NOMO-1 treated with DMSO at 0.1 percent for 48 hours (cell line): ENCODE measurements at regions not wholly inside any gene's neighbourhood (a gene's known extent, or its start where the extent isn't known, plus 50 kb on each side); places are given as distances from the start of the nearest gene placed in this dataset.

Experiments used
- DNase-seq: peaks from one replicate; lab custom pipeline; 2025; ENCODE audit not compliant: unreplicated experiment; lab: John Stamatoyannopoulos, UW

GRCh38 chr4:181528570-181529184 lies 714.5 kb upstream of the TENM3 start:
- DNase-seq: peak; percentile 15

- DNase-seq: no peak
These were observed 713.7 kb upstream of the TENM3 start for GRCh38 chr4:181529537-181529936.

GRCh38 chr4:181536196-181536746 lies 706.9 kb upstream of the TENM3 start:
- no peak for DNase-seq

GRCh38 chr4:181536811-181537434 lies 706.3 kb upstream of the TENM3 start:
- DNase-seq: no peak

GRCh38 chr4:181538431-181538830 lies 704.8 kb upstream of the TENM3 start:
- DNase-seq: no peak

- DNase-seq: no peak
These were observed 701.8 kb upstream of the TENM3 start for GRCh38 chr4:181541396-181541795.

- DNase-seq: no peak
These were observed 694.2 kb upstream of the TENM3 start for GRCh38 chr4:181548873-181549575.

- DNase-seq: no peak
These were observed 693.5 kb upstream of the TENM3 start for GRCh38 chr4:181549576-181550188.

GRCh38 chr4:181550381-181550780 lies 692.8 kb upstream of the TENM3 start:
- DNase-seq: no peak

GRCh38 chr4:181559637-181560036 lies 683.6 kb upstream of the TENM3 start:
- no peak for DNase-seq

- DNase-seq: no peak
These were observed 680.8 kb upstream of the TENM3 start for GRCh38 chr4:181562399-181562798.

GRCh38 chr4:181564625-181565024 lies 678.6 kb upstream of the TENM3 start:
- DNase-seq: no peak

- DNase-seq: no peak
These were observed 676.7 kb upstream of the TENM3 start for GRCh38 chr4:181566490-181566889.

GRCh38 chr4:181569553-181569952 lies 673.6 kb upstream of the TENM3 start:
- DNase-seq: no peak

GRCh38 chr4:181578911-181579310 lies 664.3 kb upstream of the TENM3 start:
- no peak for DNase-seq

- no peak for DNase-seq
These were observed 663.7 kb upstream of the TENM3 start for GRCh38 chr4:181579486-181579885.

- DNase-seq: no peak
These were observed 661.2 kb upstream of the TENM3 start for GRCh38 chr4:181581983-181582382.

GRCh38 chr4:181582595-181582994 lies 660.6 kb upstream of the TENM3 start:
- DNase-seq: no peak

- no peak for DNase-seq
These were observed 654.4 kb upstream of the TENM3 start for GRCh38 chr4:181588733-181589302.

- no peak for DNase-seq
These were observed 650.9 kb upstream of the TENM3 start for GRCh38 chr4:181592221-181592745.

GRCh38 chr4:181593703-181594102 lies 649.5 kb upstream of the TENM3 start:
- no peak for DNase-seq
